Caco-2 (cell line): ENCODE measurements at regions not wholly inside any gene's neighbourhood (a gene's known extent, or its start where the extent isn't known, plus 50 kb on each side); places are given as distances from the start of the nearest gene placed in this dataset.

ENCODE experiments used
- BruUV-seq: library from RNA; stranded (reverse); fragments of 400-500 nt; replicated peaks from 2 replicates; lab custom pipeline; 2021; lab: Mats Ljungman, UMichigan
- CTCF ChIA-PET: fragments of 300-600 bp; sonication (Branson Sonifier 250); formaldehyde crosslinking; loops from one replicate; lab custom pipeline; 2022; ENCODE audit warnings: antibody characterized with exemption; lab: Charles Lee
- POLR2A ChIA-PET: fragments of 300-600 bp; sonication (Branson Sonifier 250); formaldehyde crosslinking; loops from one replicate; lab custom pipeline; 2022; ENCODE audit warnings: antibody characterized with exemption; lab: Charles Lee
- DNase-seq, 2 experiments: peaks; one replicate each; pipeline versions ENCODE4 v3.0.0 to v3.0.0-alpha.2; 2020 to 2022
- H3K27me3 ChIP-seq: replicated peaks from 2 replicates; pipeline ENCODE4 v1.6.0; 2011; ENCODE audit warnings: low read length; ENCODE audit not compliant: control insufficient read depth, insufficient read depth
- H3K36me3 ChIP-seq: 2 replicates; pipeline ENCODE4 v1.5.1; 2011; ENCODE audit warnings: low read length; ENCODE audit not compliant: control insufficient read depth, insufficient read depth
- H3K4me1 ChIP-seq: fragments of 250-450 bp; sonication (Bioruptor Pico); 2 replicates; pipeline ENCODE4 v1.5.1; 2020; ENCODE audit warnings: mild to moderate bottlenecking
- H3K4me3 ChIP-seq: 2 replicates; pipeline ENCODE4 v1.5.1; 2011; ENCODE audit warnings: low read depth, mild to moderate bottlenecking, control low read depth, low read length
- H3K9me3 ChIP-seq: fragments of 250-450 bp; sonication (Bioruptor Pico); 2 replicates; pipeline ENCODE4 v1.5.1; 2020; ENCODE audit warnings: mild to moderate bottlenecking, moderate library complexity
- H3K27ac Mint-ChIP-seq: one replicate; pipeline ENCODE4 v1.8.0; 2022; ENCODE audit warnings: mixed read lengths; ENCODE audit not compliant: unreplicated experiment
- H3K27me3 Mint-ChIP-seq: one replicate; pipeline ENCODE4 v1.8.0; 2022; ENCODE audit warnings: mixed read lengths; ENCODE audit not compliant: insufficient read depth, unreplicated experiment
- H3K36me3 Mint-ChIP-seq: one replicate; pipeline ENCODE4 v1.8.0; 2022; ENCODE audit warnings: mild to moderate bottlenecking, mixed read lengths; ENCODE audit not compliant: insufficient read depth, unreplicated experiment
- H3K4me1 Mint-ChIP-seq: one replicate; pipeline ENCODE4 v1.8.0; 2022; ENCODE audit warnings: low read depth, mixed read lengths; ENCODE audit not compliant: unreplicated experiment
- H3K4me3 Mint-ChIP-seq: one replicate; pipeline ENCODE4 v1.8.0; 2022; ENCODE audit warnings: mild to moderate bottlenecking, moderate library complexity, mixed read lengths; ENCODE audit not compliant: unreplicated experiment
- H3K9me3 Mint-ChIP-seq: one replicate; pipeline ENCODE4 v1.8.0; 2022; ENCODE audit warnings: mixed read lengths; ENCODE audit not compliant: unreplicated experiment
- intact Hi-C: fragments of 100-400 bp; cut with micrococcal nuclease; formaldehyde crosslinking; loops from one replicate; pipeline ENCODE4 v1.10.0; 2022; ENCODE audit not compliant: unreplicated experiment
- TF ChIP-seq, protein P1 (sequence below), 2 experiments: fragments of 200-600 bp in 1 of 2; IDR thresholded peaks; 1 replicate in 1 of 2; 2 replicates in 1 of 2; pipeline versions ENCODE4 v1.5.1 to v1.8.0; 2011 to 2022; ENCODE audit warnings: antibody characterized with exemption in 1 of 2, control low read depth in 1 of 2, inconsistent platforms in 1 of 2, low read depth in 1 of 2, low read length in 1 of 2, mild to moderate bottlenecking in 1 of 2, moderate library complexity in 1 of 2; ENCODE audit not compliant: insufficient read depth in 1 of 2, severe bottlenecking in 1 of 2, unreplicated experiment in 1 of 2

DNA sequence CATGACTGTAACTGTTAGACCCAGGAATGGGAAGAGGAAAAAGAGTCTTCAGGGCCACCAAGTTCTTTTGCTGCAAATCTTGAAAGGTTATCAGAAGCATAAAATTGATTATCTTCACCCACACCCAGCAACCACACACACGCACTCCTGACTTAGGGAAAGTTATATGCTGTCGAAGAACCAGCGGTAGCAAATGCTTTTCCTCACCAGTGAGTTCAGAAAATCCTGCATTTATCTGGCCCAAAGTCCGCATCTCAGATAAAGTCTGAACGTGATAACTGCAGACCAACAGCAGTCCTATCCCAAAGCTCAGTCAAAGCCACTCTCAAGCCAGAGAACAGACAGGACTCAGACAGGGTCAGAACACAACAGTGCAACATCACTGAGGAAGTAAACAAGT lies 115.6 kb downstream of the IRS2 start:
- TF ChIP-seq, protein P1, sequence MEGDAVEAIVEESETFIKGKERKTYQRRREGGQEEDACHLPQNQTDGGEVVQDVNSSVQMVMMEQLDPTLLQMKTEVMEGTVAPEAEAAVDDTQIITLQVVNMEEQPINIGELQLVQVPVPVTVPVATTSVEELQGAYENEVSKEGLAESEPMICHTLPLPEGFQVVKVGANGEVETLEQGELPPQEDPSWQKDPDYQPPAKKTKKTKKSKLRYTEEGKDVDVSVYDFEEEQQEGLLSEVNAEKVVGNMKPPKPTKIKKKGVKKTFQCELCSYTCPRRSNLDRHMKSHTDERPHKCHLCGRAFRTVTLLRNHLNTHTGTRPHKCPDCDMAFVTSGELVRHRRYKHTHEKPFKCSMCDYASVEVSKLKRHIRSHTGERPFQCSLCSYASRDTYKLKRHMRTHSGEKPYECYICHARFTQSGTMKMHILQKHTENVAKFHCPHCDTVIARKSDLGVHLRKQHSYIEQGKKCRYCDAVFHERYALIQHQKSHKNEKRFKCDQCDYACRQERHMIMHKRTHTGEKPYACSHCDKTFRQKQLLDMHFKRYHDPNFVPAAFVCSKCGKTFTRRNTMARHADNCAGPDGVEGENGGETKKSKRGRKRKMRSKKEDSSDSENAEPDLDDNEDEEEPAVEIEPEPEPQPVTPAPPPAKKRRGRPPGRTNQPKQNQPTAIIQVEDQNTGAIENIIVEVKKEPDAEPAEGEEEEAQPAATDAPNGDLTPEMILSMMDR (IDR thresholded peaks at IDR 0.05; ENCODE audit: insufficient read depth in 1 of 2, low read depth in 1 of 2, low read length in 1 of 2, severe bottlenecking in 1 of 2, unreplicated experiment in 1 of 2) = no peak
- POLR2A ChIA-PET = no interaction called here
- Mint-ChIP-seq H3K9me3 (no peaks in the 10 kb centered on the region), H3K4me3 (no peak overlapping the region), H3K4me1 (no peaks in the 10 kb centered on the region), H3K27me3 (no peaks in the 10 kb centered on the region), H3K27ac (no peak overlapping the region), H3K36me3 (no peaks in the 10 kb centered on the region)
- no TSS peak for BruUV-seq
- DNase-seq = no peak
- intact Hi-C loops = no loop called here
- H3K36me3 ChIP-seq = no peaks in the 10 kb centered on the region
- H3K9me3 ChIP-seq = no peaks in the 10 kb centered on the region; the same call in 1 of the 2 replicates
- H3K27me3 ChIP-seq = no peaks in the 10 kb centered on the region
- no peak overlapping the region for H3K4me3 ChIP-seq
- H3K4me1 ChIP-seq = no peaks in the 10 kb centered on the region
- CTCF ChIA-PET = no interaction called here

DNA sequence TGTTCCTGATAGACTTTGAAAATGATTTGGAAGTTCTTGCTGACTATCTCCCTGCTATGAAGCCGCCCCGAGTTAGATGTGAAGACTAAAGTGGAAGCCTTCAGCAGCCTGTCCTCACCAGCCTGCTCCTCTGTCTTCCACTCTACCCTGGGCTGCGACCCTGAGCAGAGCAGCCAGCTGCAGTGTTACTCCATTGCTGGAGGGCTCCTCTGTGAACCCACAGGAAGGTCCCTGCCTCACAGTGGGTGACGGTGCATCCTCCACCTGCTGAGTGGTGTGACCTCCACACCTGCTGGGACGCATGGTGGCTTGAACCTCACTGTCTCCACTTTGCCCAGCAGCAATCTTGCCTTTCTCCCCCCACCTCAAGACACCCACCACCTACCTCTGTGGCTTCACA lies 116.4 kb downstream of the IRS2 start:
- Mint-ChIP-seq H3K36me3 (no peaks in the 10 kb centered on the region), H3K4me3 (no peak overlapping the region), H3K9me3 (no peaks in the 10 kb centered on the region), H3K27ac (no peak overlapping the region), H3K27me3 (no peaks in the 10 kb centered on the region), H3K4me1 (no peaks in the 10 kb centered on the region)
- Histone ChIP-seq H3K4me3 (no peak overlapping the region), H3K4me1 (no peaks in the 10 kb centered on the region), H3K36me3 (no peaks in the 10 kb centered on the region), H3K27me3 (no peaks in the 10 kb centered on the region), H3K9me3 (no peaks in the 10 kb centered on the region; the same call in 1 of the 2 replicates)
- intact Hi-C loops = loop anchor here (5.0 kb wide), 1 partner anchor 108 kb away; no protein-coding TSS in a partner anchor
- ChIA-PET POLR2A (no interaction called here), CTCF (no interaction called here)
- no TSS peak for BruUV-seq
- TF ChIP-seq, protein P1 (IDR thresholded peaks at IDR 0.05; ENCODE audit: insufficient read depth in 1 of 2, low read depth in 1 of 2, low read length in 1 of 2, severe bottlenecking in 1 of 2, unreplicated experiment in 1 of 2) = no peak
- DNase-seq = no peak

DNA sequence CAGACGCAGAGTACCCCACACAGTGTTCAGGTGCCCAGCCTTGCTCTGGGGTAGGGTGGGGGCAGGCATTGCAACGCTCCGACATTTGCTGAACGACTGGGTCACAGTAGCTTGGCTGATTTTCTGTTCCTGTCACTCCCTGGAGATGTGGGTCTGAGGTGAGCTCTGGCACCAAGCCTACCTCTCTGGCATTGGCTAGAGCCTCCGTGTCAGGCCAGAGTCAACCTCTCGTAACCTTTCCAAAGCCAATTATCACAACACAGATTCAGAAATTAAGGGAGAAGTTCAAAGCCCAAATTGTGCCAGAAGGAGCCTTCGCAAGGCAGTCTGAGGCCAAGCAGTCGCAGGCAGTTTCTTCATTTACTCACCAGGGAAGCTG lies 117.2 kb downstream of the IRS2 start:
- no peaks in the 10 kb centered on the region for H3K4me1 ChIP-seq
- intact Hi-C loops = loop anchor here (5.0 kb wide), 1 partner anchor 107 kb away; no protein-coding TSS in a partner anchor
- Mint-ChIP-seq H3K4me3 (no peak overlapping the region), H3K4me1 (no peaks in the 10 kb centered on the region), H3K9me3 (no peaks in the 10 kb centered on the region), H3K27ac (no peak overlapping the region), H3K36me3 (no peaks in the 10 kb centered on the region), H3K27me3 (no peaks in the 10 kb centered on the region)
- no peak for DNase-seq
- ChIA-PET CTCF (no interaction called here), POLR2A (no interaction called here)
- no TSS peak for BruUV-seq
- H3K4me3 ChIP-seq = no peak overlapping the region
- TF ChIP-seq, protein P1 (IDR thresholded peaks at IDR 0.05; ENCODE audit: insufficient read depth in 1 of 2, low read depth in 1 of 2, low read length in 1 of 2, severe bottlenecking in 1 of 2, unreplicated experiment in 1 of 2) = no peak
- no peaks in the 10 kb centered on the region for H3K36me3 ChIP-seq
- no peaks in the 10 kb centered on the region for H3K27me3 ChIP-seq
- no peaks in the 10 kb centered on the region; the same call in 1 of the 2 replicates for H3K9me3 ChIP-seq
